ENCODE measurements at regions not wholly inside any gene's neighbourhood (a gene's known extent, or its start where the extent isn't known, plus 50 kb on each side); places are given as distances from the start of the nearest gene placed in this dataset.

DNA sequence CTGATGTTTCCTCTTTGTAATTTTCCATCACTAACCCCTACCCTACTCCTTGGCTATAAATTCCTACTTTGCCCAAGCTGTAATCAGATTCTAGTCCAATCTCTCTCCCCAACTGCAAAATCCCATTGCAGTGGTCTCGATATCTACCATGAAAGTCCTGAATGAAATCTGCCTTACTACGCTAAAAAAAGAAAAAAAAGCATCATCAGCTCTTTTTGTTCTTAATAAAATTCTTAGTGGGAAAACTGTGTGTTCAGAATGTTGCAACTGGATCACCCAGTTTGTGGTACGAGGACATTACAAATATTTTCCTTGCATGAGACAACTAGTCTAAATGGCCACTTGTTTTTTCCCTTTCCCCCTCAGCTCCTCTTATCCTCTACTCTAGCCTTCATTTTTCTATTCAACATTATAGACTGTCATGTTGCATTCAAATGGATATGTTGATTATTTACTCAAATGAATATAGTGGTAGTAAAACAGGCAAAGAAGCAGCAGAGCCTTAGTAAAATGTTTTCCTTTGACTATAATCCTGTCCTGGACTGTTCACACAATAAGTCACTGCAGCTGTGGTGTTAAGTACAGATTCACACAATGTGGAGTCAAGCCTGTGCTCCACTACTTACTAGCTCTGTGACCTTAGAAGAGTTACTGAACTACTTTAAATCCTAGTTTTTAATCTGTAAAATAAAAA is 527.1 kb upstream of the MARCKS start:
- no peak overlapping the region for H3K4me3 ChIP-seq (ENCODE audit: low read length)
- DNase-seq = no peak
- no peak overlapping the region for H3K27ac ChIP-seq (ENCODE audit: low read length)
- H3K36me3 ChIP-seq (replicated peaks; ENCODE audit: insufficient read depth, low read length) = no peaks in the 10 kb centered on the region
- no peaks in the 10 kb centered on the region for H3K4me1 ChIP-seq (ENCODE audit: low read length)
- no peaks in the 10 kb centered on the region for H3K9me3 ChIP-seq (replicated peaks; ENCODE audit: insufficient read depth, low read length)
- H3K9me2 ChIP-seq (replicated peaks; ENCODE audit: insufficient read depth, low read length) = no peaks in the 10 kb centered on the region
- no peak overlapping the region for H3K9ac ChIP-seq (ENCODE audit: low read length)
- TF ChIP-seq, protein P1, sequence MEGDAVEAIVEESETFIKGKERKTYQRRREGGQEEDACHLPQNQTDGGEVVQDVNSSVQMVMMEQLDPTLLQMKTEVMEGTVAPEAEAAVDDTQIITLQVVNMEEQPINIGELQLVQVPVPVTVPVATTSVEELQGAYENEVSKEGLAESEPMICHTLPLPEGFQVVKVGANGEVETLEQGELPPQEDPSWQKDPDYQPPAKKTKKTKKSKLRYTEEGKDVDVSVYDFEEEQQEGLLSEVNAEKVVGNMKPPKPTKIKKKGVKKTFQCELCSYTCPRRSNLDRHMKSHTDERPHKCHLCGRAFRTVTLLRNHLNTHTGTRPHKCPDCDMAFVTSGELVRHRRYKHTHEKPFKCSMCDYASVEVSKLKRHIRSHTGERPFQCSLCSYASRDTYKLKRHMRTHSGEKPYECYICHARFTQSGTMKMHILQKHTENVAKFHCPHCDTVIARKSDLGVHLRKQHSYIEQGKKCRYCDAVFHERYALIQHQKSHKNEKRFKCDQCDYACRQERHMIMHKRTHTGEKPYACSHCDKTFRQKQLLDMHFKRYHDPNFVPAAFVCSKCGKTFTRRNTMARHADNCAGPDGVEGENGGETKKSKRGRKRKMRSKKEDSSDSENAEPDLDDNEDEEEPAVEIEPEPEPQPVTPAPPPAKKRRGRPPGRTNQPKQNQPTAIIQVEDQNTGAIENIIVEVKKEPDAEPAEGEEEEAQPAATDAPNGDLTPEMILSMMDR (IDR thresholded peaks at IDR 0.05; ENCODE audit: low read length) = no peak
- TF ChIP-seq EZH2phosphoT487 (IDR thresholded peaks at IDR 0.05; ENCODE audit: low read length) (no peak), EZH2 (optimal IDR thresholded peaks at IDR 0.05; ENCODE audit: low read depth, low read length) (no peak)
- no peaks in the 10 kb centered on the region for H3K27me3 ChIP-seq (replicated peaks; ENCODE audit: insufficient read depth, low read length)
- no peaks in the 10 kb centered on the region for H3K79me2 ChIP-seq (ENCODE audit: low read length)
- H3F3A ChIP-seq (ENCODE audit: insufficient read depth, low read length) = no peaks in the 10 kb centered on the region
- no peak overlapping the region for H3K4me2 ChIP-seq (ENCODE audit: low read depth, low read length)
- H2AFZ ChIP-seq (ENCODE audit: low read length) = no peak overlapping the region
- no peaks in the 10 kb centered on the region for H4K20me1 ChIP-seq (ENCODE audit: insufficient read depth, low read length)

DNA sequence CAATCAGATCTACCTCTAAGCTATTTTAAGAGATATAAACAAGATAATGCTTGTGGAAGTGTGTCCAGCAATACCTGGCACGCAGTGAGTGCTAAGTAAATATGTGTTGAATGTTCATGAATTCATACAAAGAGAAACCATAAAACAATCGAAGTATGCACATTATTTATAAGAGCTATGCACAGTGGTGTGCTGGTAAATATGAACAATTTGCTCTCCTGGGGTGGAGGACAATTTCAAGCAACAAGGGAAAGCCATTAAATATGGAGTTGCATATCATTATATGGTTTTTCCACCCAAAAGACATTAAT is 526.6 kb upstream of the MARCKS start:
- no peak for TF ChIP-seq EZH2phosphoT487 (IDR thresholded peaks at IDR 0.05; ENCODE audit: low read length)
- TF ChIP-seq EZH2 (optimal IDR thresholded peaks at IDR 0.05; ENCODE audit: low read depth, low read length) = no peak
- TF ChIP-seq, protein P1 (IDR thresholded peaks at IDR 0.05; ENCODE audit: low read length) = no peak
- no peaks in the 10 kb centered on the region for H4K20me1 ChIP-seq (ENCODE audit: insufficient read depth, low read length)
- no peaks in the 10 kb centered on the region for H3K27me3 ChIP-seq (replicated peaks; ENCODE audit: insufficient read depth, low read length)
- DNase-seq = no peak
- no peaks in the 10 kb centered on the region for H3K79me2 ChIP-seq (ENCODE audit: low read length)
- H3K4me1 ChIP-seq (ENCODE audit: low read length) = no peaks in the 10 kb centered on the region
- no peak overlapping the region for H3K4me2 ChIP-seq (ENCODE audit: low read depth, low read length)
- H3F3A ChIP-seq (ENCODE audit: insufficient read depth, low read length) = no peaks in the 10 kb centered on the region
- H3K9ac ChIP-seq (ENCODE audit: low read length) = no peak overlapping the region
- H3K9me2 ChIP-seq (replicated peaks; ENCODE audit: insufficient read depth, low read length) = no peaks in the 10 kb centered on the region
- H3K9me3 ChIP-seq (replicated peaks; ENCODE audit: insufficient read depth, low read length) = no peaks in the 10 kb centered on the region
- no peaks in the 10 kb centered on the region for H3K36me3 ChIP-seq (replicated peaks; ENCODE audit: insufficient read depth, low read length)
- H3K4me3 ChIP-seq (ENCODE audit: low read length) = no peak overlapping the region
- H2AFZ ChIP-seq (ENCODE audit: low read length) = no peak overlapping the region
- H3K27ac ChIP-seq (ENCODE audit: low read length) = no peak overlapping the region

DNA sequence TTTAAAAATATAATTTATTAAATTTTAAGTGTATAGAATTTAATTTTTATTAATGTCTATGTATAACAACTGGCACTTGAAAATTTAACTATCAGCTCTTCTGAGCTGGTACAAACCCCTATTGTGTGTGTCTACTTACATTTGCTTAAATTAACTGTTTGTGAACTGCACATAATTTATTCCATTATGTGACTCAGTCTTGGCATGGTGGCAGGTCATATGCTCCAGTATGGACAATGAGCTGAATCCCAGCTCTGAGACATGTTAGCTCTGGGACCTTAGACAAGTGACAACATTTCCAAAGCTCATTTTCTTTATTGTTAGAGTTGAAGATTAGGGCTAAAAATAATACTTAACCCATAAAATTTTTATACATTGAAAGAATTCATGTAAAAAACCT is 526.1 kb upstream of the MARCKS start:
- TF ChIP-seq, protein P1 (IDR thresholded peaks at IDR 0.05; ENCODE audit: low read length) = no peak
- TF ChIP-seq EZH2phosphoT487 (IDR thresholded peaks at IDR 0.05; ENCODE audit: low read length) (no peak), EZH2 (optimal IDR thresholded peaks at IDR 0.05; ENCODE audit: low read depth, low read length) (no peak)
- H3K27ac ChIP-seq (ENCODE audit: low read length) = no peak overlapping the region
- no peaks in the 10 kb centered on the region for H4K20me1 ChIP-seq (ENCODE audit: insufficient read depth, low read length)
- no peaks in the 10 kb centered on the region for H3K4me1 ChIP-seq (ENCODE audit: low read length)
- H3K4me3 ChIP-seq (ENCODE audit: low read length) = no peak overlapping the region
- H3K9me2 ChIP-seq (replicated peaks; ENCODE audit: insufficient read depth, low read length) = no peaks in the 10 kb centered on the region
- no peaks in the 10 kb centered on the region for H3K36me3 ChIP-seq (replicated peaks; ENCODE audit: insufficient read depth, low read length)
- no peaks in the 10 kb centered on the region for H3K79me2 ChIP-seq (ENCODE audit: low read length)
- no peak overlapping the region for H3K9ac ChIP-seq (ENCODE audit: low read length)
- DNase-seq = no peak
- H3K9me3 ChIP-seq (replicated peaks; ENCODE audit: insufficient read depth, low read length) = no peaks in the 10 kb centered on the region
- H3F3A ChIP-seq (ENCODE audit: insufficient read depth, low read length) = no peaks in the 10 kb centered on the region
- H2AFZ ChIP-seq (ENCODE audit: low read length) = no peak overlapping the region
- no peak overlapping the region for H3K4me2 ChIP-seq (ENCODE audit: low read depth, low read length)
- H3K27me3 ChIP-seq (replicated peaks; ENCODE audit: insufficient read depth, low read length) = no peaks in the 10 kb centered on the region

Measured in MM.1S (cell line).